ENCODE measurements at regions not wholly inside any gene's neighbourhood (a gene's known extent, or its start where the extent isn't known, plus 50 kb on each side); places are given as distances from the start of the nearest gene placed in this dataset.
"Not testable (repeated sequence)": the region's sequence is repeated elsewhere in the genome, so short reads cannot be mapped to it uniquely, and the experiment has no call there.

- DNase-seq: no peak
Observed at GRCh38 chr4:23163647-23164436, 471.1 kb downstream of the GBA3 start.

GRCh38 chr4:23162275-23162674 is 469.5 kb downstream of the GBA3 start:
- no peak for DNase-seq

- DNase-seq: no peak
Observed at GRCh38 chr4:23161787-23162186, 469.1 kb downstream of the GBA3 start.

DNA sequence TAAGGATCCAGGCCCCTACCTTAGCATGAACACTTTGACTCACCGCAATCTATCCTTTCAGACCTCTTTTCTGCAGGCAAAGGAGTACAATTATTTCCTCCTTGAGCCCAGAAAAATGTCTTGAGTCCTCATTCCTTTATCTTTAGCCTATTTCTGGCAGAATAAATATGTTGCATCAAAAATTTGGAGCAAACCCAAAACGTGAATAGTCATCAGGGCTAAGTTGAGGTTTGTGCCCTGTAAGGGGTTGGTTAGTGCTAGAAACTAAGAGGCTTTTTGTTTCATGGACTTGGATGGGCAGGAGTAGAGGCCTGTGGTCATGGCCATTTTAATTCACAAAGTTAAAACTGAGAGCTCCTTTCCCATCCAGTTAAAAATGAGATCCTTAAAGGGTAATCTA is 460.3 kb downstream of the GBA3 start:
- DNase-seq: no peak

- DNase-seq: no peak
Observed at GRCh38 chr4:23149815-23150214, 457.1 kb downstream of the GBA3 start.

DNA sequence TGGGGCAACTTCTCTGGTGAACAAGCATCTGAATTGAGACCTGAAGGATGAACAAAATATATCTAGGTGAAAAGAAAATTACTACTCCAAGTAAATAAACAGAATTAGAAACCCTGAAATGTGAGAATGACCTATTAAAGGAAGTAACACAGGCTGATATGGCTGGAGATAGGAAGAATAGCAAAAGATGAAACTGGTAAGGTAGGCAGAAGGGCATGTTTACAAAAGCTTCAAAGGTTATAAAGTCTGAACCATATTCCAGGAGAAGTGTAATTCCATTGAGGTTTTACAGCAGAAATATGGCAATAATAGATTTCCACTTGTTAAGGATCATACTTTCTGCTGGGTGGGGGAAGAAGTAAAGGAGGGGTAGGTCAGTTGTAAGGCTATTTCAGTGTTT is 452.0 kb downstream of the GBA3 start:
- no peak for DNase-seq

- DNase-seq: peak; percentile 42
Observed at GRCh38 chr4:23135792-23136645, 443.3 kb downstream of the GBA3 start.

GRCh38 chr4:23134331-23134730 is 441.6 kb downstream of the GBA3 start:
- DNase-seq: no peak

GRCh38 chr4:23130845-23131244 is 438.1 kb downstream of the GBA3 start:
- DNase-seq: peak; percentile 4

GRCh38 chr4:23125118-23125517 is 432.4 kb downstream of the GBA3 start:
- no peak for DNase-seq

DNA sequence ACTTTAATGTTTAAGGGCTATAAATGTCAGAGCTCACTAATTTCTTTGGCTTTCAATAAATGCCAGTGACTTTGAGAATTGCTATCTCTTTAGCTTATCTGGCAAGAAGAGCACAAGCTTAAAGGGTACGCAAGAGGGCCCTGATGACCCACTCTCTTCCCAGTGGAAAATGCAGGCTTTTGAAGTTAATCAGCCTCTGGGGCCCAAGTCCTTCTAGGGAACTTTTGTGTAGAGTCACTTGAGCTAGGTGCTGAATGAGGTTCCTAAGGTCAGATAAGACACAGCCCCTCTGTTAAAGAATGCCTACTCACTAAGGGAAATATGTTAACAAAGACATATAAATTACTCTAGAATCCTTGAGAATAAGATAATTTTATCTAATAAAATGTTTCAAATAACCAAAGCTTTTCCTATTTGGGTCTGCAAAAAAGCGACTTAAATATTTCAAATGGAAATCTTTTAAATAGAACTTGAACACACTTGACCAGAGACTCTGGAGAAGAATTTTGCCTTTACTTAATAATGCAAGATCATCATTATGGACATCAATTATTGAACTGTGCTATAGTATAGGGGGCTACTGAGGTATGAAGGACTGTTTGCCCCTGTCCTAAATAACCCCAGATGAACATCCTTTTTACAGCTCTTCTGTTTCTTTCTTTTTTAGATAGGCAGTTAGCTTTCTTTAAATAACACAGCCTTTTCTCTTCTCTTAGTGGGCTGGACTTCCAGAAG is 430.1 kb downstream of the GBA3 start:
- no peak for DNase-seq

DNA sequence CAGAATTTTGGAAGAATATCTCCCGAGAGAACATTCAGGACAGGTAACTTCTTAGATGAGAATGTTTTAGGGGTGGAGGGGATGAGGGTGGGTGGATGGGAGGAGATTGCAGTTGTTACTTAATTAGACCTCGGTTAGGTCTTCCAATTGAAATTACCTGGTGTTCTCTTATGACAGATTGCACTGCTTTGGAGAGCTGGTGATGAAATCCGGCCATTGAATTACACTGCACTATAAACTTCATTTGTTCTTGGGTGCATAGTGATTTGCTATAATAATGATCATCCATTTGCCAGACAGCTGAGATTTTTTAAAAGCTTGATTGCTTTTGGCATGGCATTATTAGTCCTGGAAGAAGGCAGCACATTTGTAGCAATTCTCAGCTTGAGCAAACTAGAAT is 427.6 kb downstream of the GBA3 start:
- no peak for DNase-seq

- no peak for DNase-seq
Observed at GRCh38 chr4:23117826-23118225, 425.1 kb downstream of the GBA3 start.

DNA sequence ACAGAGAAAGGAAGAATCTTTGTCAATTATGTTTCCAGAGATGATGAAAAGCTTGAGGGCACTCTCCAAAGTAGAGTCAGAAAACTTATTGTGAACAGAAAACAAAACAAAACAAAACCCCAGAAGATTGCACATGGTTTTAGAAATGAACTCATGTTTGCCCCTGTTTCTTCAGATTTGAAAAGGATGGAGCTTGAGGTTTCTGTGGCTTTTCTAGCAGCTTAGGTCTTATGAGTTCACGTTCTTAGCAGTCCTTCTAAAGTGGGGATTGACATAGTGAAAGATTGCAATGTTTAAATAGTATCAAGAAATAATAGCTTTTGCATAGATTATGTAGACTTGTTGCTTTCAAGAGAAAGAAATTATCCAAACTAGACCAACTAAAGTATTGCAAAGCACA is 421.8 kb downstream of the GBA3 start:
- DNase-seq: no peak

DNA sequence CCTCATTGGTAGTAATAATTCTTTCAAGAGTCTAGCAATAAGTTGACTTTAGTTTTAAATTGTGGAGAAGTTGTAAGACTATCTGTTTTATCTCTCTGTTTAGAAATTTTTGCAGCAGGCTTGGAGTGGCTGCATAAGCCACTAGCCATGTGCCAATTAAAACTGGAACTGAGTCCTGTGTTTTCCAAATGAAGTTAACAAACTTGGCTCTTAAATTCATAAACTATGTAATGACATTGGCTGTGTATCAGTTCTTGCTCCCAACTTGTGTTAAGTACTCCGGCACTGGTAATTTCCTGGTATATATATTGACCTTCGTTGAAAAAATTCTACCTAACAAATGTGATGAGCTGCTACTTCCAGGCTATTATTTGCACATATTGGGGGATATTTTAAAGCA is 420.4 kb downstream of the GBA3 start:
- DNase-seq: no peak

DNA sequence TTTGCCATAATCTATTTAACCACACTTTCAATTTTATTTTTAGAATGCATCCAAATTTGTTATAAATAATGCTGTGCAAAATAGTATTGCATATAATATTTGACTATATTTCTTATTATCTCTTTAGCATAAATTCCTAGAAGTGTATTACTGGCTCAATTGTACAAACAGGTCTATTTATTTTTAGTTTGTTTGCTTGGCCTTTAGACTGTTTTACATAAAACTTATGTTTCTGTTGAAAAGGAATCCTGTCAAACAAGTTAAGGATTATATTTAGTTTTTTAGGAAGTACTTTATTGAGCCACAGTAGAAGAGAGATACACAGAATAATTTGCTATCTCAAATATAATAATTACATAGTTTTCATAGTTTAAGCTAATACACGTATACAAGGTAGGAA is 413.8 kb downstream of the GBA3 start:
- no peak for DNase-seq

DNA sequence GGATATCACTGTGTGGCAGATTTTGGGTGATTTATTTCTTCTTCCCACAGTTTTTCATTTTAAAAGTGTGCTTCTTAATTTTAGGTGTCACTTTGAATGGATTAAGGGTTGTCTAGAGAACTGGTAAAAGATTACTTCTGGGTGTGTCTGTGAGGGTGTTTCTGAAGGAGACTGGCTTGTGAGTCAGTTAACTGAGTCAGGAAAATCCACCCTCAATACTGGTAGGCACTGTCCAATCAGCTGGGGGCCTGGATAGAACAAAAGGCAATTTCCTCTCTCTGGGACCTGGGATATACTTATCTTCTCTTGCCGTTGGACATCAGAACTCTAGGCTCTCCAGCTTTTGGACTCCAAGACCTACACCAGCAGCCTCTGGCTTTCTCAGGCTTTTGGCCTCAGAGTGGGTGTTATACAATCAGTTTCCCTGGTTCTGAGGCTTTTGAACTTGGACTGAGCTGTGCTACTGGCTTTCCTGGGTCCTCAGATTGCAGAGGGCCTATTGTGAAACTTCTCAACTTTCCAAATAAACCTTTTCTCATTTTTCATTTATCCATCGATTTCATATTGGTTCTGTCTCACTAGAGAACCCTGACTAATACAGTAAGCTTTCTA is 413.1 kb downstream of the GBA3 start:
- no peak for DNase-seq

DNA sequence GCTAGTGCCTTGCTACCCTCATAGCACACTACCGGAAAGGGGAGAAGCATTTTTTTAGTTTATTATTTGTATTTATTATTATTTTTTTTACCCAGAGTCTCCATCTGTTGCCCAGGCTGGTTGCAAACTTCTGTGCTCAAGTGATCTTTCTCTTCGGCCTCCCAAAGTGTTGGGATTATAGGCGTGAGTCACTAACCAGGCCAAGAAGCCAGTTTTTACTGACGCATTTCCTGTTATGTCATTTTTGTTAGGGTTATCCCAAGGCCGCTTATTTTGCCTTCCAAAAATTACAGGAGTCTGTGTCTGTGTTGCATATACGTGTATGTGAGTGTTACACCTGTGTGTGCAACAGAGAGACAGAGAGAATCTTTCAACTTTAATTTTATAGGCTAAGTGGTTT is 404.5 kb downstream of the GBA3 start:
- no peak for DNase-seq

GRCh38 chr4:23091711-23092110 is 399.0 kb downstream of the GBA3 start:
- DNase-seq: no peak

GRCh38 chr4:23085249-23085568 is 392.5 kb downstream of the GBA3 start:
- no peak for DNase-seq

DNA sequence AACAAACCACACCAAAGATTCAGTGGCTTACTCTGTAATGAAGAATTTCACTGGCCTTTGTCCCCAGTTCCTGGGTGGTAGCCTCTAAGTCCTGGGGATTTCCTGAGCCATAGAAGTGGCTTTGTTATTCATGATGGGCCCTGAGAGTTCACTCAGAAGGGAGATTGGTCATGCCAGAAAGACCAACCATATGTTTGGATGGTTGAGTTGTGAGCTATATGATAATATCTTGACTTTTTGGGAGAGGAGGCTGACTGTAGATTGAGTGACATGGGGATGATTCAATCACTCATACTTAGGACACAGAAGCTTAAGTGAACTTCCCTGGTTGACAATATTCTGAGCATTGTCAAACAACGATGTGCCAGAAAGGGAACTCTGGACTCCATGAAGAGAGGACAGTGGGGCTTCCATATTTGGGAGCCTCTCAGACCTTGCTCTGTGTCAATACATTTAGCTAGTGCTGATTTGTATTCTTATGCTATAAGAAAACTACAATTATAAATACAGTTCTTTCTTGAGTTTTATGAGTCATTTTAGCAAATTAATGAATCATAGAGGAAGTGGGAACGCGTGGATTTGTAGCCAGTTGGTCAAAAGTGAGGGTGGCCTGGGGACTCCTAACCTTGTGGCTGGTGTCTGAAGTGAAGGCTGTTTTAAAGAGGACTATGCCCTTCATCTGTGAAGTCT is 392.0 kb downstream of the GBA3 start:
- DNase-seq: no peak

- DNase-seq: no peak
Observed at GRCh38 chr4:23083391-23083790, 390.7 kb downstream of the GBA3 start.

- not testable (repeated sequence) for DNase-seq
Observed at GRCh38 chr4:23080171-23080570, 387.4 kb downstream of the GBA3 start.

Measured in RPMI8226 (cell line).